Peyer's patch (tissue), 4 donors: ENCODE measurements at regions not wholly inside any gene's neighbourhood (a gene's known extent, or its start where the extent isn't known, plus 50 kb on each side); places are given as distances from the start of the nearest gene placed in this dataset.
"Not testable (repeated sequence)": the region's sequence is repeated elsewhere in the genome, so short reads cannot be mapped to it uniquely, and the experiment has no call there.

Experiments used
- DNase-seq, 3 donors: peaks; one replicate each; pipeline ENCODE4 v3.0.0-alpha.2; 2017 to 2019
- H3K27ac ChIP-seq, 4 donors: fragments of 200-600 bp; sonication (generic); one replicate each; pipeline ENCODE4 v1.5.1; 2016 to 2019
- H3K27me3 ChIP-seq, 2 donors: fragments of 200-600 bp; sonication (generic); one replicate each; pipeline ENCODE4 v1.5.1; 2019
- H3K36me3 ChIP-seq, 3 donors: fragments of 200-600 bp; sonication (generic); one replicate each; pipeline ENCODE4 v1.5.1; 2016 to 2019
- H3K4me1 ChIP-seq, 4 donors: fragments of 200-600 bp; sonication (generic); one replicate each; pipeline ENCODE4 v1.5.1; 2016 to 2019
- H3K4me3 ChIP-seq, 4 donors: fragments of 200-600 bp; sonication (generic); 1 replicate in 3 of 4; 2 replicates in 1 of 4; pipeline ENCODE4 v1.5.1; 2016 to 2019; ENCODE audit warnings: mild to moderate bottlenecking in 1 of 4
- H3K9me3 ChIP-seq, 4 donors: fragments of 200-600 bp; sonication (generic); one replicate each; pipeline ENCODE4 v1.5.1; 2016 to 2019; ENCODE audit warnings: mild to moderate bottlenecking in 1 of 4
- CTCF ChIP-seq, 6 experiments: fragments of 450-650 bp in 4 of 6; fragments of 200-600 bp in 2 of 6; sonication (generic) in 1 of 6; IDR thresholded peaks; one replicate each; pipeline ENCODE4 v1.5.1; 2017 to 2019; ENCODE audit warnings: antibody characterized with exemption in 6 of 6, mild to moderate bottlenecking in 3 of 6, moderate library complexity in 1 of 6
- POLR2A ChIP-seq, 2 donors: fragments of 450-650 bp; IDR thresholded peaks; one replicate each; pipeline ENCODE4 v1.5.1; 2017; ENCODE audit warnings: antibody characterized with exemption in 2 of 2, mild to moderate bottlenecking in 2 of 2, moderate library complexity in 2 of 2

GRCh38 chr1:149841597-149842238 lies 57.6 kb upstream of the BOLA1 start:
- H3K27me3 ChIP-seq, DNase-seq: not testable (repeated sequence)

GRCh38 chr1:149842458-149843064 lies 56.8 kb upstream of the BOLA1 start:
- not testable (repeated sequence) for H3K4me3 ChIP-seq, H3K27ac ChIP-seq, DNase-seq, H3K9me3 ChIP-seq, H3K27me3 ChIP-seq, H3K36me3 ChIP-seq
- peaks cover 0 to 20% (median 3%) of the 10 kb centered on the region in 4 donors for H3K4me1 ChIP-seq

More at GRCh38 chr1:149841597-149842238, 57.6 kb upstream of the BOLA1 start:
- H3K4me1 ChIP-seq, result peaks cover 0 to 20% (median 2%) of the 10 kb centered on the region in 4 donors
- H3K36me3 ChIP-seq, H3K4me3 ChIP-seq, H3K27ac ChIP-seq, H3K9me3 ChIP-seq: not testable (repeated sequence)

DNA sequence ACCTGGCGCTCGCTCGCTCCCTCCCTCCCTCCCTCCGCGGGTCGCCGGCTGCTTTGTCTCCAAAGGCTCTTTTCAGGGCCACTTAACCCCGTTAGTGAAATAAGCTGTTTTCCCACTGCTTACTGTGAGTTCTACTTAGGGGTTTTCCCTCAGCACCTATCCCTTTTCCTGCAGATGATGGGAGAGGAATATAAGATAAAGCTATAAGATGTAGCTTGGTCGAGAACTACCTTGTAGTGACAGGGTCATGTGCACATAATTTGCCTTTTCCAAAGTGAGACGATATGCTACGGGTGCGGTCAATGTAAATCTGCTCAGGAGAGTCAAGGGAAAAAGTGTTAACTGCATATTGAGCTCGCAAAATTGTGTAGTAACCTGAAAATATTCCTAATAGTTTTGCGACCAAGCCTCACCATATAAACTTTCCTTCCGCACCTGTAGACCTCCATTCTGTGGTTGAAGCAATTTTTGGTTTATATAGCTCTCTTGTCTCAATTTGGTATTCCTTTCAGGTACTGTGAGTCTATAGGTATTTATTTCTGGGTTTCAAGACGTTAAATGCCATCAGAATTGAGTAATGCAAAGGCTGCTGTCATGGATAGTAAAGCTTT lies 55.8 kb upstream of the BOLA1 start:
- TF ChIP-seq POLR2A (IDR thresholded peaks at IDR 0.05) (no peak), CTCF (IDR thresholded peaks at IDR 0.05) (no peak)
- Histone ChIP-seq H3K4me3 (peak overlapping the region; percentile 39 to 63 (median 53)), H3K27ac (peak overlapping the region; percentile 70 to 88 (median 77)), H3K4me1 (peaks cover 0 to 30% (median 5%) of the 10 kb centered on the region in 4 donors), H3K9me3 (no peaks in the 10 kb centered on the region), H3K27me3 (no peaks in the 10 kb centered on the region), H3K36me3 (no peaks in the 10 kb centered on the region)
- peak in 1 of 3 donors; percentile 36 for DNase-seq

DNA sequence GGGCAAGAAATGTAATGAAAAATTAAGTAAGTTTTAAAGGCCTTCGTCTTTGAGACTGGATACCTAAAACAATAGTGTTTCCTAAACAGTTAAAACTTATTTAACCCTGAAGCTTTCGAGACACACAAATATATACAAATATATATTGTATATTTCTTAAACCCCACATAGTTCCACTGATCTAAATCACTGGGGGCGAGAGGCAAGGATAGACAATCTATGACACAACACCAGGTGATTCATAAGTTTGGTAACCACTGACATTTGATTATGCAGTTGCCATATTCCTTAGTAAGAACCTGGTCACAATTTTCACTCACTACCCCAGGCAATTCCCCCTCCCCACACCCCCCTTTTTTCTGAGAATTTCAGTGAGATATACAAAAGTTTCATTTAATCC lies 55.3 kb upstream of the BOLA1 start:
- peak overlapping the region; percentile 39 to 63 (median 53) for H3K4me3 ChIP-seq
- peaks cover 0 to 35% (median 9%) of the 10 kb centered on the region in 4 donors for H3K4me1 ChIP-seq
- no peaks in the 10 kb centered on the region for H3K9me3 ChIP-seq
- no peaks in the 10 kb centered on the region for H3K36me3 ChIP-seq
- peak in 2 of 3 donors; percentile 14 to 34 for DNase-seq
- peak overlapping the region; percentile 70 to 88 (median 77) for H3K27ac ChIP-seq
- TF ChIP-seq CTCF (IDR thresholded peaks at IDR 0.05), result no peak
- no peak for TF ChIP-seq POLR2A (IDR thresholded peaks at IDR 0.05)
- no peaks in the 10 kb centered on the region for H3K27me3 ChIP-seq

DNA sequence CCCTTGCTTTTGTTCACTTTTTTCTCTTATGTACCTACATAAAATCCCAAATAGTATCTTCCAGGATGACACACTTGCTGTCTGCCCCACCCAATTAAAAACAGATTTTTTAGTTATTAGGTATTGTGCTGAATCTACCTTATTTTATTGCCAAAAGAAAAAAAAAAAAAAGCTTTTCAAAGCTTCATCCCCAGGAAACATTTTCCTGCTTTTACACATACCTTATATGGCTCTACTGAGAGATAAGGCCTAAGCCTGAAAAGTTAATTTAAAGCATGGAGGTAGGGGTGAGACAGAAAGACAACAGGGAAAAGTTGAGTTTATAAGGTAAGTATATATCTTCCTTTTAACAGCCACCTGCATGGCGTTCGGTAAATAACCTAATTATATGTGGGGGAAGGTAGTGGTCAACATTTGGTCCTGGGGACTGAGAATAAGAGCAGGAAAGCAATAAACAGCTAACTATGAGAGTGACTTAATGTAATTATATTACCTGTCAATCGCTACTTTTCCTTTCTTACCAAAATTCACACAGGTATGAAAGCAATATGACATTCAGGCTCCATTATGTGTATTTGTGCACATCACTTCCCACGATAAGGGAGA lies 54.6 kb upstream of the BOLA1 start:
- peaks cover 0 to 42% (median 12%) of the 10 kb centered on the region in 4 donors for H3K4me1 ChIP-seq
- no peaks in the 10 kb centered on the region for H3K27me3 ChIP-seq
- TF ChIP-seq POLR2A (IDR thresholded peaks at IDR 0.05), result no peak
- no peak for TF ChIP-seq CTCF (IDR thresholded peaks at IDR 0.05)
- H3K36me3 ChIP-seq, result no peaks in the 10 kb centered on the region
- DNase-seq, result no peak
- peak overlapping the region in 3 of 4 donors; percentile 47 to 78 (median 76) for H3K27ac ChIP-seq
- H3K9me3 ChIP-seq, result no peaks in the 10 kb centered on the region
- H3K4me3 ChIP-seq, result peak overlapping the region in 1 of 4 donors; percentile 63

GRCh38 chr1:149845416-149845815 lies 54.0 kb upstream of the BOLA1 start:
- no peaks in the 10 kb centered on the region for H3K36me3 ChIP-seq
- no peak for TF ChIP-seq CTCF (IDR thresholded peaks at IDR 0.05)
- TF ChIP-seq POLR2A (IDR thresholded peaks at IDR 0.05), result no peak
- peaks cover 0 to 43% (median 12%) of the 10 kb centered on the region in 4 donors for H3K4me1 ChIP-seq
- peak overlapping the region in 2 of 4 donors; percentile 47 to 78 for H3K27ac ChIP-seq
- no peak overlapping the region for H3K4me3 ChIP-seq
- no peaks in the 10 kb centered on the region for H3K9me3 ChIP-seq
- peak in 2 of 3 donors; percentile 15 to 37 for DNase-seq
- H3K27me3 ChIP-seq, result no peaks in the 10 kb centered on the region
